Neural progenitor cell (in vitro differentiated cells): ENCODE measurements at regions not wholly inside any gene's neighbourhood (a gene's known extent, or its start where the extent isn't known, plus 50 kb on each side); places are given as distances from the start of the nearest gene placed in this dataset.

Experiments
- DNase-seq: peaks from one replicate; pipeline ENCODE4 v3.0.0-alpha.2; 2016; ENCODE audit warnings: low spot score
- H2AFZ ChIP-seq: fragments of 200-600 bp; sonication (generic); replicated peaks from 2 replicates; pipeline ENCODE4 v1.6.1; 2016; ENCODE audit warnings: antibody characterized with exemption
- H3F3A ChIP-seq: fragments of 200-600 bp; sonication (generic); 2 replicates; pipeline ENCODE4 v1.6.1; 2016; ENCODE audit warnings: antibody characterized with exemption, low read depth
- H3K27ac ChIP-seq: fragments of 200-600 bp; sonication (generic); 2 replicates; pipeline ENCODE4 v1.5.1; 2016; ENCODE audit warnings: mild to moderate bottlenecking
- H3K27me3 ChIP-seq: fragments of 200-600 bp; sonication (generic); 2 replicates; pipeline ENCODE4 v1.6.1; 2016; ENCODE audit warnings: mild to moderate bottlenecking, moderate library complexity
- H3K36me3 ChIP-seq: fragments of 200-600 bp; sonication (generic); 2 replicates; pipeline ENCODE4 v1.5.1; 2016
- H3K4me1 ChIP-seq: fragments of 200-600 bp; sonication (generic); 2 replicates; pipeline ENCODE4 v1.6.1; 2016; ENCODE audit warnings: mixed run types
- H3K4me2 ChIP-seq: fragments of 200-600 bp; sonication (generic); 2 replicates; pipeline ENCODE4 v1.6.1; 2016
- H3K4me3 ChIP-seq: fragments of 200-600 bp; sonication (generic); 2 replicates; pipeline ENCODE4 v1.5.1; 2016
- H3K79me2 ChIP-seq: fragments of 200-600 bp; sonication (generic); 2 replicates; pipeline ENCODE4 v1.6.1; 2016; ENCODE audit warnings: low read depth
- H3K9ac ChIP-seq: fragments of 200-600 bp; sonication (generic); 2 replicates; pipeline ENCODE4 v1.6.1; 2016
- H3K9me3 ChIP-seq: fragments of 200-600 bp; sonication (generic); 2 replicates; pipeline ENCODE4 v1.5.1; 2016; ENCODE audit warnings: low read depth
- H4K20me1 ChIP-seq: fragments of 200-600 bp; sonication (generic); 2 replicates; pipeline ENCODE4 v1.6.1; 2016; ENCODE audit warnings: low read depth
- H3K27ac Mint-ChIP-seq: 3 replicates; pipeline ENCODE4 v1.8.0; 2021; ENCODE audit warnings: mixed read lengths
- H3K27me3 Mint-ChIP-seq: 2 replicates; pipeline ENCODE4 v1.8.0; 2022; ENCODE audit warnings: low read depth, mild to moderate bottlenecking, inconsistent platforms, moderate library complexity, mixed read lengths; ENCODE audit not compliant: insufficient read depth
- H3K36me3 Mint-ChIP-seq: 3 replicates; pipeline ENCODE4 v1.8.0; 2021; ENCODE audit warnings: mixed read lengths
- H3K4me1 Mint-ChIP-seq: 3 replicates; pipeline ENCODE4 v1.8.0; 2021; ENCODE audit warnings: mixed read lengths
- H3K4me3 Mint-ChIP-seq: 3 replicates; pipeline ENCODE4 v1.8.0; 2021; ENCODE audit warnings: mild to moderate bottlenecking, moderate library complexity, mixed read lengths
- H3K9me3 Mint-ChIP-seq: 3 replicates; pipeline ENCODE4 v1.8.0; 2020; ENCODE audit warnings: mixed read lengths
- CTCF ChIP-seq: fragments of 200-600 bp; sonication (generic); IDR thresholded peaks from 2 replicates; pipeline ENCODE4 v1.5.1; 2017; ENCODE audit warnings: antibody characterized with exemption, mild to moderate bottlenecking
- EZH2 ChIP-seq: fragments of 200-600 bp; sonication (generic); IDR thresholded peaks from 2 replicates; pipeline ENCODE4 v1.6.1; 2017; ENCODE audit warnings: antibody characterized with exemption, mild to moderate bottlenecking, moderate library complexity
- EZH2phosphoT487 ChIP-seq: fragments of 200-600 bp; sonication (generic); IDR thresholded peaks from 2 replicates; pipeline ENCODE4 v1.6.1; 2017; ENCODE audit warnings: antibody characterized with exemption

- Histone ChIP-seq H3K4me2 (no peak overlapping the region), H3K27ac (no peak overlapping the region), H2AFZ (no peak overlapping the region), H4K20me1 (no peaks in the 10 kb centered on the region), H3K9ac (no peak overlapping the region), H3K9me3 (no peaks in the 10 kb centered on the region), H3K36me3 (no peaks in the 10 kb centered on the region), H3K4me1 (no peaks in the 10 kb centered on the region), H3K27me3 (no peaks in the 10 kb centered on the region), H3K4me3 (no peak overlapping the region), H3K79me2 (no peaks in the 10 kb centered on the region), H3F3A (no peaks in the 10 kb centered on the region)
- no peak for TF ChIP-seq CTCF
- no peak for TF ChIP-seq EZH2phosphoT487
- TF ChIP-seq EZH2: no peak
- peaks cover 4% of the 10 kb centered on the region for H3K27me3 Mint-ChIP-seq
- no peak overlapping the region for H3K4me3 Mint-ChIP-seq
- no peaks in the 10 kb centered on the region for H3K36me3 Mint-ChIP-seq
- peaks cover 2% of the 10 kb centered on the region for H3K4me1 Mint-ChIP-seq
- no peak overlapping the region for H3K27ac Mint-ChIP-seq
- DNase-seq: no peak
- peaks cover 7% of the 10 kb centered on the region for H3K9me3 Mint-ChIP-seq
Observed at GRCh38 chr12:45490232-45490881, 239.1 kb upstream of the ARID2 start.

DNA sequence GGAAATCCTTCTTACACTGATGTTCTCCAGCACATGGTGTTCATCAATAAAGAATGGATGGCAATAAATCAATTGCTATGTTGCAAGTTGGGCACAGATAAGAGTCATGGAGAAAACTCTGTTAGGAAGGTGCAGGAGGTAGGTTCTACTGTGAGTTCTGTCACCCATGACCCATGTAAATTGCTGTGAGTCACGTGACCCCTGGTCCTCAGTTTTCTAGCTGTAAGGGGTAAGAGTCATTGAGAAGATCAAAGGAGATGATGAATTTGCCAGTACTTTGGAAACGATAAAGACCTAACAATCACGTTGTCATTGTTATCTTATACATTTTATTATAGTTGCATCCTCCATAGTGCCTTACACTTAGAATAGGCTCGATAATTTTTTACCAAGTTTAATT lies 235.2 kb upstream of the ARID2 start:
- no peak overlapping the region for H3K4me3 Mint-ChIP-seq
- Histone ChIP-seq H3K27ac (no peak overlapping the region), H3K9me3 (no peaks in the 10 kb centered on the region), H3K4me1 (no peaks in the 10 kb centered on the region), H3F3A (no peaks in the 10 kb centered on the region), H2AFZ (no peak overlapping the region), H3K36me3 (no peaks in the 10 kb centered on the region), H4K20me1 (no peaks in the 10 kb centered on the region), H3K79me2 (no peaks in the 10 kb centered on the region), H3K27me3 (no peaks in the 10 kb centered on the region), H3K4me3 (no peak overlapping the region), H3K4me2 (no peak overlapping the region), H3K9ac (no peak overlapping the region)
- no peak for DNase-seq
- H3K27me3 Mint-ChIP-seq: no peaks in the 10 kb centered on the region
- no peak for TF ChIP-seq CTCF
- TF ChIP-seq EZH2phosphoT487: no peak
- TF ChIP-seq EZH2: no peak
- H3K27ac Mint-ChIP-seq: no peak overlapping the region
- H3K4me1 Mint-ChIP-seq: no peaks in the 10 kb centered on the region
- H3K9me3 Mint-ChIP-seq: peaks cover 12% of the 10 kb centered on the region
- H3K36me3 Mint-ChIP-seq: no peaks in the 10 kb centered on the region

GRCh38 chr12:45498645-45499044 lies 230.9 kb upstream of the ARID2 start:
- Histone ChIP-seq H3K9me3 (no peaks in the 10 kb centered on the region), H3K27me3 (no peaks in the 10 kb centered on the region), H2AFZ (no peak overlapping the region), H3K9ac (no peak overlapping the region), H3K4me2 (no peak overlapping the region), H4K20me1 (no peaks in the 10 kb centered on the region), H3F3A (no peaks in the 10 kb centered on the region), H3K4me3 (no peak overlapping the region), H3K36me3 (no peaks in the 10 kb centered on the region), H3K79me2 (no peaks in the 10 kb centered on the region), H3K4me1 (no peaks in the 10 kb centered on the region), H3K27ac (no peak overlapping the region)
- no peaks in the 10 kb centered on the region for H3K27me3 Mint-ChIP-seq
- H3K36me3 Mint-ChIP-seq: no peaks in the 10 kb centered on the region
- no peak for TF ChIP-seq EZH2phosphoT487
- DNase-seq: no peak
- no peaks in the 10 kb centered on the region for H3K4me1 Mint-ChIP-seq
- no peak overlapping the region for H3K27ac Mint-ChIP-seq
- no peak overlapping the region for H3K4me3 Mint-ChIP-seq
- H3K9me3 Mint-ChIP-seq: peaks cover 5% of the 10 kb centered on the region

GRCh38 chr12:45502481-45503128 lies 226.9 kb upstream of the ARID2 start:
- Histone ChIP-seq H4K20me1 (no peaks in the 10 kb centered on the region), H3F3A (no peaks in the 10 kb centered on the region), H3K4me3 (no peak overlapping the region), H3K27ac (no peak overlapping the region), H3K9ac (no peak overlapping the region), H3K36me3 (no peaks in the 10 kb centered on the region), H3K79me2 (no peaks in the 10 kb centered on the region), H3K9me3 (no peaks in the 10 kb centered on the region), H3K27me3 (no peaks in the 10 kb centered on the region), H3K4me2 (no peak overlapping the region), H3K4me1 (no peaks in the 10 kb centered on the region), H2AFZ (no peak overlapping the region)
- Mint-ChIP-seq H3K4me1 (no peaks in the 10 kb centered on the region), H3K4me3 (no peak overlapping the region), H3K9me3 (no peaks in the 10 kb centered on the region), H3K27me3 (no peaks in the 10 kb centered on the region), H3K27ac (no peak overlapping the region), H3K36me3 (no peaks in the 10 kb centered on the region)
- TF ChIP-seq EZH2 (no peak), EZH2phosphoT487 (no peak)
- no peak for DNase-seq
